GM12878 (cell line): ENCODE measurements at regions not wholly inside any gene's neighbourhood (a gene's known extent, or its start where the extent isn't known, plus 50 kb on each side); places are given as distances from the start of the nearest gene placed in this dataset.

Experiments
- CTCF ChIP-seq, 3 experiments: IDR thresholded peaks in 2 of 3; conservative IDR thresholded peaks in 1 of 3; 2 replicates each; pipeline ENCODE4 v1.5.1; 2011; ENCODE audit warnings: low read depth in 3 of 3, low read length in 3 of 3, mild to moderate bottlenecking in 3 of 3, control low read depth in 2 of 3, moderate library complexity in 2 of 3, inconsistent platforms in 1 of 3, mixed read lengths in 1 of 3; ENCODE audit not compliant: control insufficient read depth in 2 of 3, insufficient read depth in 1 of 3; ENCODE audit errors: extremely low read depth in 1 of 3
- DPF2 ChIP-seq: fragments of 450-650 bp; IDR thresholded peaks from 2 replicates; pipeline ENCODE4 v1.6.1; 2017; ENCODE audit warnings: mild to moderate bottlenecking

GRCh38 chr3:56889131-56889530 lies 87.4 kb upstream of the ARHGEF3 start:
- TF ChIP-seq DPF2 (no peak), CTCF (IDR thresholded peaks at IDR 0.05 in 2 of 3, conservative IDR thresholded peaks at IDR 0.05 in 1 of 3; ENCODE audit: control insufficient read depth in 2 of 3, extremely low read depth in 1 of 3, insufficient read depth in 1 of 3, low read depth in 3 of 3, low read length in 3 of 3) (no peak)
